SK-N-SH (cell line): ENCODE measurements at regions not wholly inside any gene's neighbourhood (a gene's known extent, or its start where the extent isn't known, plus 50 kb on each side); places are given as distances from the start of the nearest gene placed in this dataset.

Source experiments
- CTCF ChIA-PET: fragments of 300-600, 350-600 bp; formaldehyde crosslinking; extraction: SDS; loops from one replicate; lab custom pipeline; 2021; lab: Yijun Ruan, JAX
- POLR2A ChIA-PET: fragments of 350-600 bp; sonication (Branson Sonifier 250); formaldehyde crosslinking; extraction: SDS; loops from one replicate; lab custom pipeline; 2020; ENCODE audit warnings: antibody characterized with exemption, inconsistent platforms; lab: Yijun Ruan, JAX
- DNase-seq: peaks from one replicate; pipeline ENCODE4 v3.0.0; 2012
- H2AFZ ChIP-seq: fragments of 200-600 bp; sonication (generic); 2 replicates; pipeline ENCODE4 v1.8.1; 2016; ENCODE audit warnings: antibody characterized with exemption, mild to moderate bottlenecking, low read depth
- H3F3A ChIP-seq: fragments of 200-600 bp; sonication (generic); replicated peaks from 2 replicates; pipeline ENCODE3; 2016; ENCODE audit warnings: antibody characterized with exemption, mild to moderate bottlenecking; ENCODE audit not compliant: insufficient read depth
- H3K27ac ChIP-seq, 2 experiments: fragments of 200-500 bp in 1 of 2; fragments of 200-600 bp in 1 of 2; sonication (Bioruptor generic) in 1 of 2; sonication (generic), shearing (Covaris generic) in 1 of 2; 2 replicates each; pipeline versions ENCODE4 v1.5.1 to v1.6.1; 2014 to 2016; ENCODE audit warnings: low read depth in 2 of 2, inconsistent platforms in 1 of 2, low read length in 1 of 2, mild to moderate bottlenecking in 1 of 2, mixed read lengths in 1 of 2
- H3K27me3 ChIP-seq: fragments of 200-600 bp; sonication (generic), shearing (Covaris generic); 2 replicates; pipeline ENCODE4 v1.6.1; 2016; ENCODE audit warnings: mixed run types; ENCODE audit not compliant: insufficient read depth
- H3K36me3 ChIP-seq, 2 experiments: fragments of 200-500 bp in 1 of 2; fragments of 200-600 bp in 1 of 2; sonication (Bioruptor generic) in 1 of 2; sonication (generic) in 1 of 2; replicated peaks in 1 of 2; 2 replicates each; pipeline versions ENCODE3 to v1.5.1; 2014 to 2016; ENCODE audit warnings: low read length in 1 of 2, mild to moderate bottlenecking in 1 of 2; ENCODE audit not compliant: insufficient read depth in 2 of 2, control insufficient read depth in 1 of 2
- H3K4me1 ChIP-seq, 2 experiments: fragments of 200-500 bp in 1 of 2; fragments of 200-600 bp in 1 of 2; sonication (Bioruptor generic) in 1 of 2; sonication (generic), shearing (Covaris generic) in 1 of 2; 2 replicates each; pipeline versions ENCODE4 v1.5.1 to v1.6.1; 2014 to 2016; ENCODE audit warnings: low read depth in 1 of 2, low read length in 1 of 2, mixed run types in 1 of 2; ENCODE audit not compliant: insufficient read depth in 2 of 2, control insufficient read depth in 1 of 2
- H3K4me2 ChIP-seq: fragments of 200-600 bp; sonication (generic), shearing (Covaris generic); 2 replicates; pipeline ENCODE4 v1.6.1; 2017; ENCODE audit warnings: mixed run types
- H3K4me3 ChIP-seq, 2 experiments: fragments of 200-500 bp in 1 of 2; fragments of 200-600 bp in 1 of 2; sonication (Bioruptor generic) in 1 of 2; sonication (generic), shearing (Covaris generic) in 1 of 2; 2 replicates each; pipeline versions ENCODE4 v1.5.1 to v1.8.1; 2014 to 2016; ENCODE audit warnings: low read depth in 2 of 2, inconsistent platforms in 1 of 2, low read length in 1 of 2, mild to moderate bottlenecking in 1 of 2, mixed read lengths in 1 of 2, moderate library complexity in 1 of 2
- H3K79me2 ChIP-seq: fragments of 200-600 bp; sonication (generic); 2 replicates; pipeline ENCODE4 v1.8.1; 2017; ENCODE audit warnings: mild to moderate bottlenecking; ENCODE audit not compliant: insufficient read depth
- H3K9ac ChIP-seq: fragments of 200-600 bp; sonication (generic); 2 replicates; pipeline ENCODE4 v1.6.1; 2017; ENCODE audit warnings: mixed run types
- H3K9me2 ChIP-seq: fragments of 200-600 bp; sonication (generic); 2 replicates; pipeline ENCODE4 v1.6.1; 2017; ENCODE audit warnings: mixed run types
- H3K9me3 ChIP-seq: fragments of 200-600 bp; sonication (generic); 2 replicates; pipeline ENCODE4 v1.6.1; 2017; ENCODE audit warnings: mixed run types, mild to moderate bottlenecking, moderate library complexity
- H4K20me1 ChIP-seq: fragments of 200-600 bp; sonication (generic); 2 replicates; pipeline ENCODE4 v1.6.1; 2017; ENCODE audit warnings: mild to moderate bottlenecking, mixed run types; ENCODE audit not compliant: insufficient read depth
- CHD2 ChIP-seq: fragments of 150-350 bp; IDR thresholded peaks from 2 replicates; pipeline ENCODE4 v1.6.1; 2018; ENCODE audit warnings: low read length; ENCODE audit not compliant: partially characterized antibody
- EP300 ChIP-seq, 2 experiments: IDR thresholded peaks; 2 replicates each; pipeline versions ENCODE4 v1.4.0 to v1.6.1; 2012; ENCODE audit warnings: borderline replicate concordance in 1 of 2, low read depth in 1 of 2, low read length in 1 of 2
- FOSL2 ChIP-seq: IDR thresholded peaks from 2 replicates; pipeline ENCODE4 v1.4.0; 2012; ENCODE audit warnings: low read depth, mild to moderate bottlenecking, moderate library complexity, borderline replicate concordance
- FOXM1 ChIP-seq: IDR thresholded peaks from 2 replicates; pipeline ENCODE4 v1.4.0; 2012; ENCODE audit warnings: low read depth, mild to moderate bottlenecking
- GATA2 ChIP-seq: sonication (generic); formaldehyde crosslinking; IDR thresholded peaks from 2 replicates; pipeline ENCODE4 v1.5.0; 2020; ENCODE audit warnings: mild to moderate bottlenecking, missing genetic modification reagents
- JUND ChIP-seq: IDR thresholded peaks from 2 replicates; pipeline ENCODE4 v1.4.0; 2012
- MXI1 ChIP-seq: IDR thresholded peaks from 2 replicates; pipeline ENCODE4 v1.6.1; 2012; ENCODE audit warnings: mild to moderate bottlenecking, low read depth, low read length, improper control_type of control experiment
- NFIC ChIP-seq: IDR thresholded peaks from 2 replicates; pipeline ENCODE4 v1.4.0; 2012; ENCODE audit warnings: borderline replicate concordance
- NRF1 ChIP-seq: IDR thresholded peaks from 2 replicates; pipeline ENCODE4 v1.6.1; 2012; ENCODE audit warnings: low read depth, mild to moderate bottlenecking, low read length
- RFX5 ChIP-seq: IDR thresholded peaks from 2 replicates; pipeline ENCODE4 v1.6.1; 2012; ENCODE audit warnings: mild to moderate bottlenecking, improper control_type of control experiment, low read length
- RXRA ChIP-seq: IDR thresholded peaks from 2 replicates; pipeline ENCODE4 v1.4.0; 2012; ENCODE audit warnings: low read depth, mild to moderate bottlenecking, borderline replicate concordance
- SMC3 ChIP-seq: IDR thresholded peaks from 2 replicates; pipeline ENCODE4 v1.6.1; 2012; ENCODE audit warnings: low read depth, low read length, improper control_type of control experiment
- TAF1 ChIP-seq: IDR thresholded peaks from 2 replicates; pipeline ENCODE4 v1.6.1; 2012; ENCODE audit warnings: low read depth, mild to moderate bottlenecking, low read length, moderate library complexity, borderline replicate concordance
- TEAD4 ChIP-seq: IDR thresholded peaks from 2 replicates; pipeline ENCODE4 v1.4.0; 2012; ENCODE audit warnings: mild to moderate bottlenecking, borderline replicate concordance; ENCODE audit not compliant: insufficient read depth
- USF1 ChIP-seq: IDR thresholded peaks from 2 replicates; pipeline ENCODE4 v1.4.0; 2012; ENCODE audit warnings: low read depth, borderline replicate concordance
- YY1 ChIP-seq: IDR thresholded peaks from 2 replicates; pipeline ENCODE4 v1.4.0; 2012; ENCODE audit warnings: low read depth, mild to moderate bottlenecking
- WGBS: methylation state at CpG from one replicate; pipeline ENCODE4 v1.1.6; 2017; ENCODE audit warnings: low lambda C conversion rate; 5-methylcytosine and 5-hydroxymethylcytosine counted together

- no peak overlapping the region for H3K9ac ChIP-seq
- no peak for DNase-seq
- POLR2A ChIA-PET: no interaction called here
- no peak overlapping the region for H3K4me2 ChIP-seq
- no peak overlapping the region for H2AFZ ChIP-seq
- no peaks in the 10 kb centered on the region for H3K9me2 ChIP-seq
- TF ChIP-seq SMC3 (no peak), TAF1 (no peak), EP300 (IDR thresholded peaks at IDR 0.05; ENCODE audit: borderline replicate concordance in 1 of 2, low read depth in 1 of 2, low read length in 1 of 2) (no peak), RXRA (no peak), NFIC (no peak), TEAD4 (no peak), YY1 (no peak), USF1 (no peak)
- TF ChIP-seq, all 33 proteins: peak for 0
- Histone ChIP-seq H3K4me3 (no peak overlapping the region), H3K79me2 (no peaks in the 10 kb centered on the region), H3K9me3 (no peaks in the 10 kb centered on the region), H3K36me3 (no peaks in the 10 kb centered on the region), H3K27ac (no peak overlapping the region), H3K27me3 (no peaks in the 10 kb centered on the region), H4K20me1 (no peaks in the 10 kb centered on the region), H3K4me1 (no peaks in the 10 kb centered on the region), H3F3A (no peaks in the 10 kb centered on the region)
- CTCF ChIA-PET: no interaction called here
- 26% methylated on average over 3 of the region's 3 CpGs for WGBS
These were observed 1408.4 kb upstream of the TENM4 start for GRCh38 chr11:80849253-80849652.

GRCh38 chr11:80846979-80847378 is 1406.1 kb upstream of the TENM4 start:
- ChIA-PET POLR2A (no interaction called here), CTCF (no interaction called here)
- no peak overlapping the region for H3K4me3 ChIP-seq

GRCh38 chr11:80846442-80846841 is 1405.6 kb upstream of the TENM4 start:
- Histone ChIP-seq H3K4me3 (no peak overlapping the region), H3K36me3 (no peaks in the 10 kb centered on the region), H3K4me1 (no peaks in the 10 kb centered on the region), H3K9me3 (no peaks in the 10 kb centered on the region), H3K79me2 (no peaks in the 10 kb centered on the region), H2AFZ (no peak overlapping the region)
- CTCF ChIA-PET: no interaction called here
- DNase-seq: no peak
- TF ChIP-seq JUND (no peak), USF1 (no peak), FOSL2 (no peak), TEAD4 (no peak), FOXM1 (no peak), GATA2 (no peak), RFX5 (no peak), NRF1 (no peak), CHD2 (no peak), MXI1 (no peak)
- TF ChIP-seq, all 33 proteins: peak for 0
- POLR2A ChIA-PET: no interaction called here
- Histone ChIP-seq H3K4me2 (no peak overlapping the region), H4K20me1 (no peaks in the 10 kb centered on the region), H3K9me2 (no peaks in the 10 kb centered on the region), H3K27me3 (no peaks in the 10 kb centered on the region), H3F3A (no peaks in the 10 kb centered on the region), H3K9ac (no peak overlapping the region), H3K27ac (no peak overlapping the region)

More at GRCh38 chr11:80846979-80847378, 1406.1 kb upstream of the TENM4 start:
- WGBS: 59% methylated on average over 3 of the region's 3 CpGs
- no peaks in the 10 kb centered on the region for H3K9me3 ChIP-seq
- H3K27ac ChIP-seq: no peak overlapping the region
- H3K4me1 ChIP-seq: no peaks in the 10 kb centered on the region
- no peaks in the 10 kb centered on the region for H3F3A ChIP-seq
- H3K79me2 ChIP-seq: no peaks in the 10 kb centered on the region
- no peaks in the 10 kb centered on the region for H3K36me3 ChIP-seq
- H3K4me2 ChIP-seq: no peak overlapping the region
- no peak for TF ChIP-seq FOSL2
- no peak for TF ChIP-seq GATA2
- no peak for TF ChIP-seq NRF1
- TF ChIP-seq, all 33 proteins: peak for 0
- no peak overlapping the region for H3K9ac ChIP-seq
- no peaks in the 10 kb centered on the region for H4K20me1 ChIP-seq
- DNase-seq: no peak
- H2AFZ ChIP-seq: no peak overlapping the region
- no peaks in the 10 kb centered on the region for H3K9me2 ChIP-seq
- no peaks in the 10 kb centered on the region for H3K27me3 ChIP-seq
